Upper lobe of left lung (tissue), 6 donors: ENCODE measurements at regions not wholly inside any gene's neighbourhood (a gene's known extent, or its start where the extent isn't known, plus 50 kb on each side); places are given as distances from the start of the nearest gene placed in this dataset.

Source experiments
- ATAC-seq, 2 donors: fragments of 200-7000 bp; cut with Tn5 transposase; one replicate each; pipeline ENCODE4 v1.9.1; 2022; ENCODE audit warnings: mild to moderate bottlenecking in 2 of 2, moderate library complexity in 2 of 2; ENCODE audit not compliant: low FRiP score in 2 of 2
- DNase-seq, 2 donors: peaks; one replicate each; pipeline ENCODE4 v3.0.0-alpha.2; 2019 to 2020
- H3K27ac ChIP-seq, 4 donors: fragments of 200-600 bp; sonication (generic); one replicate each; pipeline ENCODE4 v1.5.1; 2016 to 2019
- H3K27me3 ChIP-seq, 4 donors: fragments of 200-600 bp; sonication (generic); one replicate each; pipeline ENCODE4 v1.5.1; 2017 to 2019
- H3K36me3 ChIP-seq, 4 donors: fragments of 200-600 bp; sonication (generic); one replicate each; pipeline ENCODE4 v1.5.1; 2016 to 2019
- H3K4me1 ChIP-seq, 4 donors: fragments of 200-600 bp; sonication (generic); one replicate each; pipeline ENCODE4 v1.5.1; 2018 to 2019
- H3K4me3 ChIP-seq, 4 donors: fragments of 200-600 bp; sonication (generic); one replicate each; pipeline ENCODE4 v1.5.1; 2017 to 2019; ENCODE audit warnings: mild to moderate bottlenecking in 2 of 4, moderate library complexity in 1 of 4
- H3K9me3 ChIP-seq, 4 donors: fragments of 200-600 bp; sonication (generic); one replicate each; pipeline ENCODE4 v1.5.1; 2018 to 2019
- CTCF ChIP-seq, 6 experiments: fragments of 450-650 bp in 4 of 6; fragments of 200-600 bp in 2 of 6; sonication (generic) in 2 of 6; IDR thresholded peaks; one replicate each; pipeline ENCODE4 v1.5.1; 2016 to 2019; ENCODE audit warnings: antibody characterized with exemption in 6 of 6
- EP300 ChIP-seq, 4 donors: sonication (generic); formaldehyde crosslinking; IDR thresholded peaks; one replicate each; pipeline ENCODE4 v1.5.1; 2017; ENCODE audit warnings: antibody characterized with exemption in 4 of 4, control low read depth in 2 of 4
- POLR2A ChIP-seq, 4 donors: fragments of 450-650 bp; IDR thresholded peaks; one replicate each; pipeline ENCODE4 v1.5.1; 2016 to 2017; ENCODE audit warnings: antibody characterized with exemption in 4 of 4, mild to moderate bottlenecking in 2 of 4
- POLR2AphosphoS5 ChIP-seq, 2 donors: sonication (generic); formaldehyde crosslinking; IDR thresholded peaks; one replicate each; pipeline ENCODE4 v1.5.1; 2017; ENCODE audit warnings: antibody characterized with exemption in 2 of 2
- WGBS, 2 donors: methylation state at CpG; one replicate each; pipeline ENCODE4 v1.1.5; 2017 to 2018; 5-methylcytosine and 5-hydroxymethylcytosine counted together
- donor health status: DM: no; HTN: no; CAD: no; lungs with moderate emphysema.
- donor health status: DM: no; HTN: yes; CAD: no; lungs with severe emphysema.

GRCh38 chr3:153284282-153284938, 122.4 kb downstream of the RAP2B start:
- WGBS, 2 donors: 6 to 14% methylated on average over 4 of the region's 4 CpGs
- H3K9me3 ChIP-seq: no peaks in the 10 kb centered on the region
- TF ChIP-seq POLR2A (IDR thresholded peaks at IDR 0.05): no peak
- TF ChIP-seq POLR2AphosphoS5 (IDR thresholded peaks at IDR 0.05): peak in 1 of 2 donors; percentile 14
- H3K27me3 ChIP-seq: no peaks in the 10 kb centered on the region
- H3K4me3 ChIP-seq: no peak overlapping the region
- DNase-seq: peak in 1 of 2 donors; percentile 72
- no peaks in the 10 kb centered on the region for H3K36me3 ChIP-seq
- H3K27ac ChIP-seq: peak overlapping the region in 3 of 4 donors; percentile 67 to 79 (median 74)
- ATAC-seq: peak; percentile 84 to 94
- H3K4me1 ChIP-seq: peaks cover 17 to 22% (median 20%) of the 10 kb centered on the region in 4 donors

- Histone ChIP-seq H3K9me3 (no peaks in the 10 kb centered on the region), H3K36me3 (no peaks in the 10 kb centered on the region), H3K4me1 (peaks cover 20 to 22% (median 21%) of the 10 kb centered on the region in 4 donors), H3K27me3 (no peaks in the 10 kb centered on the region), H3K27ac (peak overlapping the region; percentile 67 to 79 (median 72)), H3K4me3 (no peak overlapping the region)
- TF ChIP-seq EP300 (IDR thresholded peaks at IDR 0.05) (no peak), POLR2AphosphoS5 (IDR thresholded peaks at IDR 0.05) (no peak), CTCF (IDR thresholded peaks at IDR 0.05) (no peak), POLR2A (IDR thresholded peaks at IDR 0.05) (no peak)
- DNase-seq: no peak
- ATAC-seq: peak; percentile 68 to 69
- 33% methylated on average over 1 of the region's 1 CpG for WGBS, 2 donors
These were observed 123.2 kb downstream of the RAP2B start for GRCh38 chr3:153285194-153285641.

GRCh38 chr3:153285982-153286381, 124.0 kb downstream of the RAP2B start:
- Histone ChIP-seq H3K27ac (peak overlapping the region; percentile 1 to 79 (median 50)), H3K4me3 (no peak overlapping the region), H3K4me1 (peaks cover 20 to 26% (median 22%) of the 10 kb centered on the region in 4 donors), H3K36me3 (no peaks in the 10 kb centered on the region), H3K9me3 (no peaks in the 10 kb centered on the region), H3K27me3 (no peaks in the 10 kb centered on the region)
- ATAC-seq: peak in 1 of 2 donors; percentile 16
- DNase-seq: no peak
- TF ChIP-seq POLR2A (IDR thresholded peaks at IDR 0.05) (no peak), EP300 (IDR thresholded peaks at IDR 0.05) (no peak), POLR2AphosphoS5 (IDR thresholded peaks at IDR 0.05) (no peak), CTCF (IDR thresholded peaks at IDR 0.05) (no peak)
- 67 to 85% methylated on average over 2 of the region's 2 CpGs for WGBS, 2 donors

- Histone ChIP-seq H3K4me3 (no peak overlapping the region), H3K9me3 (no peaks in the 10 kb centered on the region), H3K36me3 (no peaks in the 10 kb centered on the region), H3K4me1 (peaks cover 20 to 26% (median 22%) of the 10 kb centered on the region in 4 donors), H3K27ac (no peak overlapping the region), H3K27me3 (no peaks in the 10 kb centered on the region)
- ATAC-seq (no peak), DNase-seq (no peak)
- TF ChIP-seq EP300 (IDR thresholded peaks at IDR 0.05) (no peak), POLR2AphosphoS5 (IDR thresholded peaks at IDR 0.05) (no peak), POLR2A (IDR thresholded peaks at IDR 0.05) (no peak), CTCF (IDR thresholded peaks at IDR 0.05) (no peak)
- 92 to 97% methylated on average over 3 of the region's 3 CpGs for WGBS, 2 donors
These were observed 125.0 kb downstream of the RAP2B start for GRCh38 chr3:153287017-153287416.

GRCh38 chr3:153289334-153289808, 127.3 kb downstream of the RAP2B start:
- 74 to 75% methylated on average over 3 of the region's 3 CpGs for WGBS, 2 donors
- ATAC-seq: peak in 1 of 2 donors; percentile 43

More at GRCh38 chr3:153289334-153289808, 127.3 kb downstream of the RAP2B start:
- no peaks in the 10 kb centered on the region for H3K27me3 ChIP-seq
- H3K4me1 ChIP-seq: peaks cover 15 to 27% (median 22%) of the 10 kb centered on the region in 4 donors
- H3K4me3 ChIP-seq: no peak overlapping the region
- peak in 1 of 4 donors; percentile 13 for TF ChIP-seq POLR2A (IDR thresholded peaks at IDR 0.05)
- TF ChIP-seq POLR2AphosphoS5 (IDR thresholded peaks at IDR 0.05): no peak
- no peak for TF ChIP-seq CTCF (IDR thresholded peaks at IDR 0.05)
- no peak for DNase-seq
- H3K36me3 ChIP-seq: no peaks in the 10 kb centered on the region
- H3K9me3 ChIP-seq: no peaks in the 10 kb centered on the region
- H3K27ac ChIP-seq: no peak overlapping the region
